Lower lobe of right lung (tissue), 2 donors: ENCODE measurements at regions not wholly inside any gene's neighbourhood (a gene's known extent, or its start where the extent isn't known, plus 50 kb on each side); places are given as distances from the start of the nearest gene placed in this dataset.

ENCODE experiments used
- ATAC-seq, 2 donors: fragments of 200-7000 bp; cut with Tn5 transposase; one replicate each; pipeline ENCODE4 v1.9.1; 2020 to 2022; ENCODE audit warnings: mild to moderate bottlenecking in 2 of 2, moderate library complexity in 2 of 2
- DNase-seq: peaks from one replicate; pipeline ENCODE4 v3.0.0-alpha.2; 2020
- H3K27ac ChIP-seq: fragments of 200-600 bp; one replicate; pipeline ENCODE4 v1.8.0; 2022
- H3K27me3 ChIP-seq: fragments of 200-600 bp; one replicate; pipeline ENCODE4 v1.8.0; 2022; ENCODE audit warnings: low read depth
- H3K36me3 ChIP-seq: fragments of 200-600 bp; one replicate; pipeline ENCODE4 v1.8.0; 2022; ENCODE audit warnings: mild to moderate bottlenecking
- H3K4me1 ChIP-seq: fragments of 200-600 bp; one replicate; pipeline ENCODE4 v1.8.0; 2022
- H3K4me3 ChIP-seq: fragments of 200-600 bp; one replicate; pipeline ENCODE4 v1.8.0; 2022; ENCODE audit warnings: mild to moderate bottlenecking
- H3K9me3 ChIP-seq: fragments of 200-600 bp; one replicate; pipeline ENCODE4 v1.8.0; 2022
- CTCF ChIP-seq: fragments of 200-600 bp; IDR thresholded peaks from one replicate; pipeline ENCODE4 v1.8.0; 2022; ENCODE audit warnings: antibody characterized with exemption, mild to moderate bottlenecking
- intact Hi-C: fragments of 100-400 bp; cut with DNase I; formaldehyde crosslinking; loops from one replicate; pipeline ENCODE4 v1.11.0; 2022
- donor health status: DM: no; HTN: yes; CAD: no; lungs with severe emphysema.

GRCh38 chrX:67780694-67781109 is 236.9 kb downstream of the AR start:
- Histone ChIP-seq H3K36me3 (no peaks in the 10 kb centered on the region), H3K9me3 (no peaks in the 10 kb centered on the region), H3K27me3 (no peaks in the 10 kb centered on the region), H3K4me3 (no peak overlapping the region), H3K4me1 (peaks cover 21% of the 10 kb centered on the region), H3K27ac (peak overlapping the region; percentile 60)
- DNase-seq (peak; percentile 74), ATAC-seq (peak; percentile 84 to 91)
- TF ChIP-seq CTCF = no peak
- intact Hi-C loops = no loop called here

- no peak overlapping the region for H3K4me3 ChIP-seq
- H3K9me3 ChIP-seq = no peaks in the 10 kb centered on the region
- H3K4me1 ChIP-seq = peaks cover 21% of the 10 kb centered on the region
- H3K27me3 ChIP-seq = no peaks in the 10 kb centered on the region
- intact Hi-C loops = no loop called here
- ATAC-seq (peak; percentile 36 to 47), DNase-seq (no peak)
- H3K27ac ChIP-seq = peak overlapping the region; percentile 36
- no peaks in the 10 kb centered on the region for H3K36me3 ChIP-seq
- peak; percentile 24 for TF ChIP-seq CTCF
These were observed 237.3 kb downstream of the AR start for GRCh38 chrX:67781132-67781531.

GRCh38 chrX:67784712-67785111 is 240.9 kb downstream of the AR start:
- Histone ChIP-seq H3K4me3 (no peak overlapping the region), H3K27ac (no peak overlapping the region), H3K36me3 (no peaks in the 10 kb centered on the region), H3K4me1 (peaks cover 16% of the 10 kb centered on the region), H3K9me3 (no peaks in the 10 kb centered on the region), H3K27me3 (no peaks in the 10 kb centered on the region)
- no peak for TF ChIP-seq CTCF
- DNase-seq (no peak), ATAC-seq (no peak)
- intact Hi-C loops = no loop called here

GRCh38 chrX:67787196-67787595 is 243.4 kb downstream of the AR start:
- intact Hi-C loops = no loop called here
- no peaks in the 10 kb centered on the region for H3K4me1 ChIP-seq
- no peaks in the 10 kb centered on the region for H3K9me3 ChIP-seq
- H3K36me3 ChIP-seq = no peaks in the 10 kb centered on the region
- no peak for ATAC-seq
- TF ChIP-seq CTCF = no peak
- H3K27ac ChIP-seq = no peak overlapping the region
- DNase-seq = no peak
- no peaks in the 10 kb centered on the region for H3K27me3 ChIP-seq
- no peak overlapping the region for H3K4me3 ChIP-seq

GRCh38 chrX:67789536-67789935 is 245.7 kb downstream of the AR start:
- no peak for TF ChIP-seq CTCF
- intact Hi-C loops = no loop called here
- H3K4me1 ChIP-seq = no peaks in the 10 kb centered on the region
- no peaks in the 10 kb centered on the region for H3K9me3 ChIP-seq
- DNase-seq (no peak), ATAC-seq (no peak)
- H3K36me3 ChIP-seq = no peaks in the 10 kb centered on the region
- H3K27me3 ChIP-seq = no peaks in the 10 kb centered on the region
- no peak overlapping the region for H3K4me3 ChIP-seq
- no peak overlapping the region for H3K27ac ChIP-seq
